Mammary epithelial cell (primary cell): ENCODE measurements at regions not wholly inside any gene's neighbourhood (a gene's known extent, or its start where the extent isn't known, plus 50 kb on each side); places are given as distances from the start of the nearest gene placed in this dataset.
"Not testable (repeated sequence)": the region's sequence is repeated elsewhere in the genome, so short reads cannot be mapped to it uniquely, and the experiment has no call there.

Experiments
- CTCF ChIP-seq, 2 donors: IDR thresholded peaks in 1 of 2; conservative IDR thresholded peaks in 1 of 2; 2 replicates each; pipeline ENCODE4 v1.5.1; 2011 to 2012; ENCODE audit warnings: inconsistent platforms in 2 of 2, low read length in 2 of 2, mild to moderate bottlenecking in 2 of 2, control low read depth in 1 of 2, low read depth in 1 of 2; ENCODE audit not compliant: insufficient read depth in 1 of 2; ENCODE audit errors: extremely low read depth in 1 of 2
- EZH2 ChIP-seq: IDR thresholded peaks from 2 replicates; pipeline ENCODE4 v1.6.1; 2012; ENCODE audit warnings: low read length, inconsistent platforms, borderline replicate concordance

DNA sequence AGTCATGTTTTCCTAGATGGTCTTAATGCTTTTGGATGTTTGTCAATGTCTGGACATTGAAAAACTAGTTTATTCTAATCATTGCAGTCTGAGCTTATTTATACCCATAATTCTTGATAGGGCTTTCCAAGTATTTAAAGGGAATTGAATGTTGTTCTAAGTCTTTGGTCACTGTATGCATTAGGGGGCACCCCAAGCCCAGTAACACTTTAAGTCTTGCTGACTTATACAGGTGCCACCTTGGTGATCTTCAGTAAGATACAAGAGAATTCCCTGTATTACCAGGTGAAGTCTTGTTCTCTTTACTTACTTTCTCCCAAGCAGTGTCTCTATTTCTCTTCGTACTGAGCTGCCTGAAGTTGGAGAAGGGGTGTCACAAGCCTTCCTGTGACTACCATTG, 250.1 kb upstream of the OR4C13 start:
- TF ChIP-seq CTCF (conservative IDR thresholded peaks at IDR 0.05 in 1 of 2, IDR thresholded peaks at IDR 0.05 in 1 of 2; ENCODE audit: extremely low read depth in 1 of 2, insufficient read depth in 1 of 2, low read depth in 1 of 2, low read length in 2 of 2); EZH2: not testable (repeated sequence)
